Colonic mucosa (tissue), 4 donors: ENCODE measurements at regions not wholly inside any gene's neighbourhood (a gene's known extent, or its start where the extent isn't known, plus 50 kb on each side); places are given as distances from the start of the nearest gene placed in this dataset.

Experiments used
- DNase-seq: peaks from one replicate; pipeline ENCODE4 v3.0.0-alpha.2; 2020
- H3K27ac ChIP-seq: fragments of 200-600 bp; one replicate; pipeline ENCODE4 v1.8.0; 2021
- H3K27me3 ChIP-seq: fragments of 200-600 bp; one replicate; pipeline ENCODE4 v1.8.0; 2021
- H3K36me3 ChIP-seq: fragments of 200-600 bp; one replicate; pipeline ENCODE4 v1.8.0; 2021
- H3K4me1 ChIP-seq: fragments of 200-600 bp; one replicate; pipeline ENCODE4 v1.8.0; 2021; ENCODE audit warnings: mild to moderate bottlenecking
- H3K4me3 ChIP-seq: fragments of 200-600 bp; one replicate; pipeline ENCODE4 v1.8.0; 2021
- H3K9ac ChIP-seq, 2 donors: one replicate each; pipeline ENCODE4 v1.7.0; 2013; ENCODE audit warnings: control low read depth in 2 of 2, low read depth in 2 of 2, low read length in 2 of 2
- H3K9me3 ChIP-seq: fragments of 200-600 bp; one replicate; pipeline ENCODE4 v1.8.0; 2021
- intact Hi-C: fragments of 100-400 bp; cut with DNase I; formaldehyde crosslinking; loops from one replicate; pipeline ENCODE4 v1.14.1; 2022
- TF ChIP-seq, protein P1 (sequence below): fragments of 200-600 bp; IDR thresholded peaks from one replicate; pipeline ENCODE4 v1.8.0; 2022; ENCODE audit warnings: antibody characterized with exemption, mild to moderate bottlenecking
- donor health status: healthy.
- donor health status: DM: no; HTN: no; CAD: no.
- donor health status: DM: no; HTN: no; CAD: no.

DNA sequence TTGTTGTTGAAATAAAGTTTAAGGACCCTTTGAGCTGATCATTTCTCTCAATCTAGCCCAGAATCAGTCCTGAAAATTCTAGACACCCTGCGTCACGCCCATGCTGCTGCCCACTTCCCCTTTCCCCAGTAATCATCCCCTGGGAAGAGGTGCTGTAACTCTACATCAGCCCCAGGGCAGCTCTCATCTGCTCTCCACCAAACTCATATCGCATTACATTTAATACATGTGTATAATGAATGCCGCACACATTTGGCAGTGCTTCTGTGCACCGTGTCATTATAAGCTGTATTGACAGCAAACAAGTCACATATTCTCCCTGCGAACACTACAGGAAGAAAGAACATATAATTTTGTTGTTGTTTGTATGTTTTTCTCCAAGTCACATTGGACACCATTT, 539.7 kb upstream of the DAB1 start:
- Histone ChIP-seq H3K9me3 (no peaks in the 10 kb centered on the region), H3K4me1 (no peaks in the 10 kb centered on the region), H3K36me3 (no peaks in the 10 kb centered on the region), H3K27me3 (no peaks in the 10 kb centered on the region), H3K9ac (no peak overlapping the region), H3K27ac (no peak overlapping the region), H3K4me3 (no peak overlapping the region)
- no peak for DNase-seq
- intact Hi-C loops = no loop called here
- TF ChIP-seq, protein P1, sequence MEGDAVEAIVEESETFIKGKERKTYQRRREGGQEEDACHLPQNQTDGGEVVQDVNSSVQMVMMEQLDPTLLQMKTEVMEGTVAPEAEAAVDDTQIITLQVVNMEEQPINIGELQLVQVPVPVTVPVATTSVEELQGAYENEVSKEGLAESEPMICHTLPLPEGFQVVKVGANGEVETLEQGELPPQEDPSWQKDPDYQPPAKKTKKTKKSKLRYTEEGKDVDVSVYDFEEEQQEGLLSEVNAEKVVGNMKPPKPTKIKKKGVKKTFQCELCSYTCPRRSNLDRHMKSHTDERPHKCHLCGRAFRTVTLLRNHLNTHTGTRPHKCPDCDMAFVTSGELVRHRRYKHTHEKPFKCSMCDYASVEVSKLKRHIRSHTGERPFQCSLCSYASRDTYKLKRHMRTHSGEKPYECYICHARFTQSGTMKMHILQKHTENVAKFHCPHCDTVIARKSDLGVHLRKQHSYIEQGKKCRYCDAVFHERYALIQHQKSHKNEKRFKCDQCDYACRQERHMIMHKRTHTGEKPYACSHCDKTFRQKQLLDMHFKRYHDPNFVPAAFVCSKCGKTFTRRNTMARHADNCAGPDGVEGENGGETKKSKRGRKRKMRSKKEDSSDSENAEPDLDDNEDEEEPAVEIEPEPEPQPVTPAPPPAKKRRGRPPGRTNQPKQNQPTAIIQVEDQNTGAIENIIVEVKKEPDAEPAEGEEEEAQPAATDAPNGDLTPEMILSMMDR = no peak

DNA sequence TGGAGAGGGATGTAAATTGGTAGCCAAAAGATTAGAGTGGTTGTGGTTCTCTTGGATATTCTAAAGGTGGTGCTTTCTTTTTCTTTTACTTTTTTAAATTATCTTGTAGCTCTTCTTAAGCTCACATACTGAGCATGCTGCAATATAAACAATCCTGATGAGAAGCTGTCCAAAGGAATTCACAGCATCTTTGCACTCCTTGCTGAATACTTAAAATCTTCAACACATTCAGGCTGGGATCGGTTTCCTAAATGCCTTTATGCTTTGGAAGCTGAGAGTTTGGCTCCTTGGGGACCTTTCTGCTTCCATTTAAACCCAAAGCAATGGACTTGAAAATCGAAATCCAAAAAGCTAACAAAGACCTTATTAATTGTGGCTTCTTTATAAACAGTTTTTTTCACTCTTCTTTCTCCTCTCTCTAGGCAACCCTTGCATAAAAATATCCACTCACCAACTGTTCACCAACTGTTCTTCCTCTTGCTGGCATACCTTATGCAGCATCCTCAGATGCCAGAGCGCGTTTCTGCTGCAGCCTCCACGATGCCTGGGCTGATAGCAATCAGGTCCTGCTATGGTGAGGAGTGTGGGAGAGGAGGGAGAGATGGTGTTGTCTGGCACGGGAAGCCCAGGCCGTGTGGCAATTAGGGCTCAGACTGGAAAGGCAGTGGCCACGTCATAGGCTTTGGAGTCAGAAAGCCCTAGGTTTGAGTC, 535.8 kb upstream of the DAB1 start:
- Histone ChIP-seq H3K4me1 (no peaks in the 10 kb centered on the region), H3K36me3 (no peaks in the 10 kb centered on the region), H3K27me3 (no peaks in the 10 kb centered on the region), H3K27ac (no peak overlapping the region), H3K9ac (no peak overlapping the region), H3K4me3 (no peak overlapping the region), H3K9me3 (no peaks in the 10 kb centered on the region)
- no peak for DNase-seq
- TF ChIP-seq, protein P1 = no peak
- intact Hi-C loops = no loop called here

DNA sequence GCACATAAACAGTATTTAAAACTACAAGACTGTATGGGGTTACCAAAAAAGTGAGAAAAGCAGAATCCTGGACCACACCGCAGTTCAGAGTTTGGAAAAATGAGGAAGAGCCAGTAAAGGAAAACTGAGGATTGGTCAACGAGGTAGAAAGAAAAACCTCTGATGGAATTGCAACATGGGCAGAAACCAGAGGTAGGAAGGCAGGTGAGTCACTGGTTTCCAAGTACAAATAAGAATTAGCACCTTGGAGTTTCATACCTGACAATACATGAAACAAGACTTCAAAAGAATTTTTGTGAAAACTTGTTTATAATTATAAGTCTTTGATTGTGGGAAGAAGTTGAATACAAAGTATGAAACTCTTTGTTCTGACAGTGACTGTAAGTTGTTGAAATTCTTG, 533.7 kb upstream of the DAB1 start:
- Histone ChIP-seq H3K27me3 (no peaks in the 10 kb centered on the region), H3K27ac (no peak overlapping the region), H3K36me3 (no peaks in the 10 kb centered on the region), H3K9ac (no peak overlapping the region), H3K9me3 (no peaks in the 10 kb centered on the region), H3K4me3 (no peak overlapping the region), H3K4me1 (no peaks in the 10 kb centered on the region)
- intact Hi-C loops = no loop called here
- no peak for DNase-seq
- TF ChIP-seq, protein P1 = no peak

DNA sequence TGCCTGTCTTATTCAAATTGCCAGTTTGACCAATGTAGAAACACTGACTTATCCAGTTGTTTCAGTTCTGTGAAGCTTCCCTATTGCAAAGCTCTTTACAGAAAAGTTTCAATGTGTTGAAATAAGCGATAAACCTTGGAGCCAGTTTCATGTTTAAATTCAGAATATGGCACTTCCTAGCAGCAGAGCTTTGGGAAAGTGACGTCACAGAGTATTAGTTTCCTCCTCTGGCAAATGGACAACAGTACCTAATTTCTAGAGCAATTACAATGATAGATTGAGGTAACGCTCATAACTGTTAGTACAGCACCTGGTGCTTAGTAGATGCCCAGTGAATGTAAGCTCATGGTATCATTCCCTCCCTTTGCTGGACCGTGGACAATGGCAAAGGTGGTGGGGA, 527.5 kb upstream of the DAB1 start:
- H3K4me1 ChIP-seq = no peaks in the 10 kb centered on the region
- no peak overlapping the region for H3K4me3 ChIP-seq
- no peak overlapping the region for H3K27ac ChIP-seq
- intact Hi-C loops = no loop called here
- no peaks in the 10 kb centered on the region for H3K9me3 ChIP-seq
- TF ChIP-seq, protein P1 = no peak
- no peaks in the 10 kb centered on the region for H3K36me3 ChIP-seq
- H3K9ac ChIP-seq = no peak overlapping the region
- no peak for DNase-seq
- no peaks in the 10 kb centered on the region for H3K27me3 ChIP-seq

DNA sequence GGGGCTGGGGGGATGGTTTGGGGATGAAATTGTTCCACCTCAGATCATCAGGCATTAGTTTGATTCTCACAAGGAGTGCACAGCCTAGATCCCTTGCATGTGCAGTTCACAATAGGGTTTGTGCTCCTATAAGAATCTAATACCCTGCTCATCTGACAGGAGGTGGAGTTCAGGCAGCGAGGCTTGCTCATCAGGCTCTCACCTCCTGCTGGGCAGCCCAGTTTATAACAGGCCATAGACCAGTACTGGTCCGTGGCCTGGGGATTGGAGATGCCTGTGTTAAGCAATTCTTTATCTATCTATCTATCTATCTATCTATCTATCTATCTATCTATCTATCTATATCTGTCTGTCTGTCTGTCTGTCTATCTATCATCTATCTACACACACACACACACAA, 525.3 kb upstream of the DAB1 start:
- H3K9ac ChIP-seq = no peak overlapping the region
- H3K9me3 ChIP-seq = no peaks in the 10 kb centered on the region
- DNase-seq = no peak
- TF ChIP-seq, protein P1 = no peak
- H3K4me1 ChIP-seq = no peaks in the 10 kb centered on the region
- no peaks in the 10 kb centered on the region for H3K36me3 ChIP-seq
- no peaks in the 10 kb centered on the region for H3K27me3 ChIP-seq
- no peak overlapping the region for H3K4me3 ChIP-seq
- intact Hi-C loops = no loop called here
- H3K27ac ChIP-seq = no peak overlapping the region
